ENCODE measurements at regions not wholly inside any gene's neighbourhood (a gene's known extent, or its start where the extent isn't known, plus 50 kb on each side); places are given as distances from the start of the nearest gene placed in this dataset.
"Not testable (repeated sequence)": the region's sequence is repeated elsewhere in the genome, so short reads cannot be mapped to it uniquely, and the experiment has no call there.

GRCh38 chr5:57360871-57361270 lies 121.7 kb downstream of the ACTBL2 start:
- Mint-ChIP-seq H3K36me3 (ENCODE audit: insufficient read depth, unreplicated experiment) (no peaks in the 10 kb centered on the region), H3K27me3 (ENCODE audit: insufficient read depth, unreplicated experiment) (no peaks in the 10 kb centered on the region), H3K4me3 (ENCODE audit: unreplicated experiment) (no peak overlapping the region), H3K27ac (ENCODE audit: unreplicated experiment) (no peak overlapping the region), H3K4me1 (ENCODE audit: low read depth, unreplicated experiment) (no peaks in the 10 kb centered on the region), H3K9me3 (ENCODE audit: unreplicated experiment) (no peaks in the 10 kb centered on the region)
- Histone ChIP-seq H3K4me3 (ENCODE audit: low read depth, low read length) (no peak overlapping the region), H3K27me3 (replicated peaks; ENCODE audit: control insufficient read depth, insufficient read depth, low read length) (no peaks in the 10 kb centered on the region), H3K36me3 (ENCODE audit: control insufficient read depth, insufficient read depth, low read length) (no peaks in the 10 kb centered on the region), H3K9me3 (no peaks in the 10 kb centered on the region), H3K4me1 (no peaks in the 10 kb centered on the region; the same call in 1 of the 2 replicates)
- CTCF ChIA-PET = no interaction called here
- POLR2A ChIA-PET = no interaction called here
- DNase-seq = no peak
- BruUV-seq (replicated peaks) = no TSS peak
- intact Hi-C loops (cut with micrococcal nuclease; ENCODE audit: unreplicated experiment) = no loop called here
- TF ChIP-seq CTCF (IDR thresholded peaks at IDR 0.05; ENCODE audit: insufficient read depth in 1 of 2, low read depth in 1 of 2, low read length in 1 of 2, severe bottlenecking in 1 of 2, unreplicated experiment in 1 of 2) = no peak

DNA sequence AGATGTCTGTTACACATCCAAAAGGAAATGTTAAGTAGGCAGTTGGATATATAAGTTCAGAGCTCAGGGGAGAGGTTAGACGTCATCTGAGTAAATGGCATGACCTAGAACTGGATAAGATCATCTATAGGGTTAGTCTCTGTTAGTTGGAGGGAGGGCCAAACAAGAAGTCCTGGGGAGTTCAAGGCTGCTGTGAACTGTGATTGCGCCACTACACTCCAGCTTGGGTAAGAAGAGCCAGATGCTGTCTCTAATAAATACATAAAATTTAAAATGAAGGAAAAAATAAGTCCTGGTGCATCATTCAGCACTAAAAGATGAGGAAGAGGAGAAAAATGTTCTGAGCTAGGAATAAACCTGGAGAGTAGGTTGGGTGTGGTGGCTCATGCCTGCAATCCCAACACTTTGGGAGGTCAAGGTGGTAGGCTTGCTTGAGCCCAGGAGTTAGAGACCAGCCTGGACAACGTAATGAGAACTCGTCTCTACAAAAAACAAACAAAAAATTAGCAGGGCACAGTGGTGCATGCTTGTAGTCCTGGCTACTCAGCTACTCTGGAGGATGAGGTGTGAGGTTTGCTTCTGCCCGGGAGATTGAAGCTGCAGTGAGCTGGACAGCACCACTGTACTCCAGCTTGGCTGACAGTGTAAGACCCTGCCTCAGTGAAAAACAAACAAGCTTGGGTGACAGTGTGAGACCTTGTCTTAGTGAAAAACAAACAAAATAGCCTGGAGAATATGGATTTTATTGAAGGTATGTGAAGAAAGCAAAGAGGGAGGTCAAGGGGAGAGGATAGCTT lies 123.6 kb downstream of the ACTBL2 start:
- no peak overlapping the region for H3K27ac Mint-ChIP-seq (ENCODE audit: unreplicated experiment)
- H3K36me3 Mint-ChIP-seq (ENCODE audit: insufficient read depth, unreplicated experiment) = no peaks in the 10 kb centered on the region
- intact Hi-C loops (cut with micrococcal nuclease; ENCODE audit: unreplicated experiment) = no loop called here
- H3K4me1 Mint-ChIP-seq (ENCODE audit: low read depth, unreplicated experiment) = no peaks in the 10 kb centered on the region
- POLR2A ChIA-PET = no interaction called here
- H3K9me3 Mint-ChIP-seq (ENCODE audit: unreplicated experiment) = peaks cover 9% of the 10 kb centered on the region
- CTCF ChIA-PET = interaction anchor here (1.1 kb wide), 1 partner anchor 20 kb away, joined by 9 read pairs; no protein-coding TSS in a partner anchor
- Histone ChIP-seq H3K36me3 (ENCODE audit: control insufficient read depth, insufficient read depth, low read length) (no peaks in the 10 kb centered on the region), H3K4me1 (no peaks in the 10 kb centered on the region), H3K27me3 (replicated peaks; ENCODE audit: control insufficient read depth, insufficient read depth, low read length) (no peaks in the 10 kb centered on the region), H3K9me3 (no peaks in the 10 kb centered on the region), H3K4me3 (ENCODE audit: low read depth, low read length) (no peak overlapping the region)
- no peak for DNase-seq
- no peak for TF ChIP-seq CTCF (IDR thresholded peaks at IDR 0.05; ENCODE audit: insufficient read depth in 1 of 2, low read depth in 1 of 2, low read length in 1 of 2, severe bottlenecking in 1 of 2, unreplicated experiment in 1 of 2)
- no peaks in the 10 kb centered on the region for H3K27me3 Mint-ChIP-seq (ENCODE audit: insufficient read depth, unreplicated experiment)
- BruUV-seq (replicated peaks) = no TSS peak
- no peak overlapping the region for H3K4me3 Mint-ChIP-seq (ENCODE audit: unreplicated experiment)

GRCh38 chr5:57356850-57357249 lies 125.8 kb downstream of the ACTBL2 start:
- intact Hi-C loops (cut with micrococcal nuclease; ENCODE audit: unreplicated experiment); H3K27me3 Mint-ChIP-seq (ENCODE audit: insufficient read depth, unreplicated experiment); CTCF ChIA-PET; H3K36me3 ChIP-seq (ENCODE audit: control insufficient read depth, insufficient read depth, low read length); H3K27me3 ChIP-seq (replicated peaks; ENCODE audit: control insufficient read depth, insufficient read depth, low read length); POLR2A ChIA-PET; H3K9me3 ChIP-seq; H3K27ac Mint-ChIP-seq (ENCODE audit: unreplicated experiment); DNase-seq; H3K4me3 ChIP-seq (ENCODE audit: low read depth, low read length); H3K4me1 Mint-ChIP-seq (ENCODE audit: low read depth, unreplicated experiment); H3K9me3 Mint-ChIP-seq (ENCODE audit: unreplicated experiment); BruUV-seq (replicated peaks); H3K36me3 Mint-ChIP-seq (ENCODE audit: insufficient read depth, unreplicated experiment); H3K4me3 Mint-ChIP-seq (ENCODE audit: unreplicated experiment); H3K4me1 ChIP-seq: not testable (repeated sequence)

All from Caco-2 (cell line).